ENCODE measurements at regions not wholly inside any gene's neighbourhood (a gene's known extent, or its start where the extent isn't known, plus 50 kb on each side); places are given as distances from the start of the nearest gene placed in this dataset.

- no peak overlapping the region for H3K27ac ChIP-seq (ENCODE audit: low read depth, low read length)
- no peaks in the 10 kb centered on the region for H3K36me3 Mint-ChIP-seq (ENCODE audit: low read depth)
- WGBS, 2 experiments (ENCODE audit: insufficient coverage in 1 of 2, insufficient read length in 1 of 2) = 99 to 100% methylated on average over 1 to 2 of the region's 2 CpGs
- no peaks in the 10 kb centered on the region for H3K4me1 ChIP-seq (ENCODE audit: control insufficient read depth, insufficient read depth, low read length)
- DNase-seq = no peak
- H3K4me3 Mint-ChIP-seq = no peak overlapping the region
- no peak for TF ChIP-seq CTCF (conservative IDR thresholded peaks at IDR 0.05)
- H3K9ac ChIP-seq (ENCODE audit: extremely low read depth, low read length, poor library complexity, severe bottlenecking) = no peak overlapping the region
- H3K27me3 Mint-ChIP-seq (ENCODE audit: insufficient read depth) = no peaks in the 10 kb centered on the region
- no peaks in the 10 kb centered on the region for H3K4me1 Mint-ChIP-seq
- H3K36me3 ChIP-seq (ENCODE audit: control insufficient read depth, insufficient read depth, low read length) = no peaks in the 10 kb centered on the region
- no peaks in the 10 kb centered on the region for H3K9me3 ChIP-seq (ENCODE audit: control insufficient read depth, low read length)
- H3K27me3 ChIP-seq (ENCODE audit: control insufficient read depth, insufficient read depth, low read length, poor library complexity, severe bottlenecking) = no peaks in the 10 kb centered on the region
- H3K9me3 Mint-ChIP-seq = no peaks in the 10 kb centered on the region
- no peak overlapping the region for H3K27ac Mint-ChIP-seq
- no peak overlapping the region for H3K4me3 ChIP-seq (ENCODE audit: low read length)
Measured at GRCh38 chr9:118163751-118164150, 459.5 kb downstream of the TLR4 start.

DNA sequence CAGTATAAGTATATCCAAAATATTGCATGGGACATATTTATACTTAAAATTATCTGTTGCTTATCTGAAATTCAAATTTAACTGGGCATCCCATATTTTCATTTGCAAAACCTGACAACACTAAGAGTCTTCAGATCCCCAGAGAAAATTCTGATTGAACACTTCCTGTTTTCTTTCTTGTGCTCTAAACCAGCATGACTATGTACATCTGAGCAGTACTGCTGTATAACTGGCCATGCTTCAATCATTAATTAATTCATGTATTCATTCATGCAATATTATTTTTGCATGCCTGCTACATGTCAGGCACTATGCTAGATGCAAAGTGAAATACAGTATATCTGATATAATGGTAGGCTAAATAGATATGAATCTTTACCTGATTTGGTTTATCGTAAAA is 461.2 kb downstream of the TLR4 start:
- no peak overlapping the region for H3K27ac Mint-ChIP-seq
- H3K4me1 ChIP-seq (ENCODE audit: control insufficient read depth, insufficient read depth, low read length) = no peaks in the 10 kb centered on the region
- no peak overlapping the region for H3K4me3 Mint-ChIP-seq
- 100% methylated on average over 1 of the region's 1 CpG for WGBS, 2 experiments (ENCODE audit: insufficient coverage in 1 of 2, insufficient read length in 1 of 2)
- no peak overlapping the region for H3K27ac ChIP-seq (ENCODE audit: low read depth, low read length)
- peaks cover 2% of the 10 kb centered on the region for H3K27me3 Mint-ChIP-seq (ENCODE audit: insufficient read depth)
- no peak overlapping the region for H3K9ac ChIP-seq (ENCODE audit: extremely low read depth, low read length, poor library complexity, severe bottlenecking)
- no peaks in the 10 kb centered on the region for H3K36me3 ChIP-seq (ENCODE audit: control insufficient read depth, insufficient read depth, low read length)
- H3K9me3 Mint-ChIP-seq = no peaks in the 10 kb centered on the region
- no peaks in the 10 kb centered on the region for H3K36me3 Mint-ChIP-seq (ENCODE audit: low read depth)
- DNase-seq = no peak
- no peak for TF ChIP-seq CTCF (conservative IDR thresholded peaks at IDR 0.05)
- no peaks in the 10 kb centered on the region for H3K9me3 ChIP-seq (ENCODE audit: control insufficient read depth, low read length)
- H3K4me3 ChIP-seq (ENCODE audit: low read length) = no peak overlapping the region
- no peaks in the 10 kb centered on the region for H3K4me1 Mint-ChIP-seq
- no peaks in the 10 kb centered on the region for H3K27me3 ChIP-seq (ENCODE audit: control insufficient read depth, insufficient read depth, low read length, poor library complexity, severe bottlenecking)

DNA sequence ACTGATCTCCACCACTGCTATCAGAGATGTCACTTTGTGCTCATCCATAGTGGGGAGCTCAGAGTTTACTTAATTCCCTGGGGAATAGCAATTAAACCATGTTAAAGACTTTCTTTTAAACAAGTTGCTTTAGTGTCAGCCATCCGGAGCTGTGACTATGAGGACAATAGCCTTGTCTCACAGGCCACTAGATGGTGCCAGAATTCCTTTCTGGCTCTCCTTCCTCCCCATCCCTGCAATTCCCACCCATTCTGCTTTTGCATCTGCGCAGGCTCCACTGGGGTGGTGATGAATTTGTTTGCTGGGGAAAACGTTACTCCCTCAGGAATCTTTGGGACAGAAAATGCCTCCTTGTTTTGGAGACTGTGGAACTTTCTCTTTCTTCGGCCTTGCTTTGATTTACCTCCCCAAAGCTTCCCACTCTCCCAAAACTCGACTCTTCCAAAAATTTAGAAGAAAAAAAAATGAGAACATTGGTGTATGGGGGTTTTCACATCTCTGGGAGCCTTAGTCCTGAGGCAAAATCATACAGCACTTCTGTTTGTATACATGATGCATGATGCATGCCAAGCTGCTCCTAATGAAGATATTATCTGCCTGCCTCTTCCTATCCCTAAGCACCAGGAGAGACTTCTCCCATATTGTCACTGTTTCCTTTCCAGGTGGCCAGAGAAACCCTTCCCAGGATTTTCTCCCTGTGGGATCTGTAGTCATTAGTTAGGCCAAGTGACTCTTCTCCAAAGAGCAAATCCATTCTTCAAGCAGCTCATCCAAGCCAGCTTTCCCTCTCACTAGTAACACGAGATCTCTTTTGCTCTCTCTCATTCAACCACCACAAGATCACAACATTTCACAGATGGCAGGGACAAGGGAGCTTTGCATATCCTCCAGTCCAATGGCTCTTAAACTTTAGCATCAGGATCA is 466.1 kb downstream of the TLR4 start:
- Mint-ChIP-seq H3K27ac (no peak overlapping the region), H3K36me3 (ENCODE audit: low read depth) (no peaks in the 10 kb centered on the region), H3K27me3 (ENCODE audit: insufficient read depth) (peaks cover 2% of the 10 kb centered on the region), H3K9me3 (no peaks in the 10 kb centered on the region), H3K4me1 (no peaks in the 10 kb centered on the region), H3K4me3 (no peak overlapping the region)
- Histone ChIP-seq H3K4me1 (ENCODE audit: control insufficient read depth, insufficient read depth, low read length) (no peaks in the 10 kb centered on the region), H3K27ac (ENCODE audit: low read depth, low read length) (no peak overlapping the region), H3K9me3 (ENCODE audit: control insufficient read depth, low read length) (no peaks in the 10 kb centered on the region), H3K36me3 (ENCODE audit: control insufficient read depth, insufficient read depth, low read length) (no peaks in the 10 kb centered on the region), H3K27me3 (ENCODE audit: control insufficient read depth, insufficient read depth, low read length, poor library complexity, severe bottlenecking) (no peaks in the 10 kb centered on the region), H3K4me3 (ENCODE audit: low read length) (no peak overlapping the region), H3K9ac (ENCODE audit: extremely low read depth, low read length, poor library complexity, severe bottlenecking) (no peak overlapping the region)
- 53 to 57% methylated on average over 2 to 5 of the region's 6 CpGs for WGBS, 2 experiments (ENCODE audit: insufficient coverage in 1 of 2, insufficient read length in 1 of 2)
- DNase-seq = peak; percentile 85
- TF ChIP-seq CTCF (conservative IDR thresholded peaks at IDR 0.05) = peak; percentile 93

Data from endodermal cell (in vitro differentiated cells).